ENCODE measurements at regions not wholly inside any gene's neighbourhood (a gene's known extent, or its start where the extent isn't known, plus 50 kb on each side); places are given as distances from the start of the nearest gene placed in this dataset.

GRCh38 chr5:158121678-158122077 lies 262.7 kb upstream of the CLINT1 start:
- TF ChIP-seq, protein P1, sequence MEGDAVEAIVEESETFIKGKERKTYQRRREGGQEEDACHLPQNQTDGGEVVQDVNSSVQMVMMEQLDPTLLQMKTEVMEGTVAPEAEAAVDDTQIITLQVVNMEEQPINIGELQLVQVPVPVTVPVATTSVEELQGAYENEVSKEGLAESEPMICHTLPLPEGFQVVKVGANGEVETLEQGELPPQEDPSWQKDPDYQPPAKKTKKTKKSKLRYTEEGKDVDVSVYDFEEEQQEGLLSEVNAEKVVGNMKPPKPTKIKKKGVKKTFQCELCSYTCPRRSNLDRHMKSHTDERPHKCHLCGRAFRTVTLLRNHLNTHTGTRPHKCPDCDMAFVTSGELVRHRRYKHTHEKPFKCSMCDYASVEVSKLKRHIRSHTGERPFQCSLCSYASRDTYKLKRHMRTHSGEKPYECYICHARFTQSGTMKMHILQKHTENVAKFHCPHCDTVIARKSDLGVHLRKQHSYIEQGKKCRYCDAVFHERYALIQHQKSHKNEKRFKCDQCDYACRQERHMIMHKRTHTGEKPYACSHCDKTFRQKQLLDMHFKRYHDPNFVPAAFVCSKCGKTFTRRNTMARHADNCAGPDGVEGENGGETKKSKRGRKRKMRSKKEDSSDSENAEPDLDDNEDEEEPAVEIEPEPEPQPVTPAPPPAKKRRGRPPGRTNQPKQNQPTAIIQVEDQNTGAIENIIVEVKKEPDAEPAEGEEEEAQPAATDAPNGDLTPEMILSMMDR (IDR thresholded peaks at IDR 0.05; ENCODE audit: low read length) = peak; percentile 9; the same call in 1 of the 2 replicates
- TF ChIP-seq EZH2 (IDR thresholded peaks at IDR 0.05; ENCODE audit: borderline replicate concordance, low read length) = no peak
